Embryonic facial prominence (tissue), 1 donor: ENCODE measurements at regions not wholly inside any gene's neighbourhood (a gene's known extent, or its start where the extent isn't known, plus 50 kb on each side); places are given as distances from the start of the nearest gene placed in this dataset.

Source experiments
- DNase-seq: peaks from one replicate; pipeline ENCODE4 v3.0.0-alpha.2; 2016; ENCODE audit errors: extremely low spot score

GRCh38 chr2:181114021-181114420 lies 133.6 kb downstream of the UBE2E3 start:
- DNase-seq, result no peak

GRCh38 chr2:181116261-181116660 lies 135.9 kb downstream of the UBE2E3 start:
- no peak for DNase-seq

- DNase-seq, result no peak
Measured at GRCh38 chr2:181117206-181117925, 137.0 kb downstream of the UBE2E3 start.

- DNase-seq, result no peak
Measured at GRCh38 chr2:181120625-181121024, 140.2 kb downstream of the UBE2E3 start.

GRCh38 chr2:181121996-181122395 lies 141.6 kb downstream of the UBE2E3 start:
- no peak for DNase-seq

- no peak for DNase-seq
Measured at GRCh38 chr2:181122601-181123000, 142.2 kb downstream of the UBE2E3 start.

- DNase-seq, result no peak
Measured at GRCh38 chr2:181123798-181124231, 143.4 kb downstream of the UBE2E3 start.

- no peak for DNase-seq
Measured at GRCh38 chr2:181124497-181124896, 144.1 kb downstream of the UBE2E3 start.

GRCh38 chr2:181125359-181125758 lies 145.0 kb downstream of the UBE2E3 start:
- no peak for DNase-seq

- no peak for DNase-seq
Measured at GRCh38 chr2:181126311-181126868, 146.0 kb downstream of the UBE2E3 start.

- no peak for DNase-seq
Measured at GRCh38 chr2:181128199-181128598, 147.8 kb downstream of the UBE2E3 start.

- no peak for DNase-seq
Measured at GRCh38 chr2:181129364-181130056, 149.1 kb downstream of the UBE2E3 start.

GRCh38 chr2:181130686-181131085 lies 150.3 kb downstream of the UBE2E3 start:
- no peak for DNase-seq

- no peak for DNase-seq
Measured at GRCh38 chr2:181131584-181131983, 151.2 kb downstream of the UBE2E3 start.

- DNase-seq, result no peak
Measured at GRCh38 chr2:181138816-181139215, 158.4 kb downstream of the UBE2E3 start.

GRCh38 chr2:181139831-181140230 lies 159.4 kb downstream of the UBE2E3 start:
- no peak for DNase-seq

- no peak for DNase-seq
Measured at GRCh38 chr2:181140414-181140813, 160.0 kb downstream of the UBE2E3 start.

- no peak for DNase-seq
Measured at GRCh38 chr2:181140928-181141327, 160.5 kb downstream of the UBE2E3 start.

GRCh38 chr2:181141676-181142075 lies 161.3 kb downstream of the UBE2E3 start:
- no peak for DNase-seq

GRCh38 chr2:181142514-181142913 lies 162.1 kb downstream of the UBE2E3 start:
- no peak for DNase-seq

GRCh38 chr2:181143790-181144300 lies 163.4 kb downstream of the UBE2E3 start:
- DNase-seq, result no peak

- no peak for DNase-seq
Measured at GRCh38 chr2:181145645-181146044, 165.2 kb downstream of the UBE2E3 start.

GRCh38 chr2:181146171-181146570 lies 165.8 kb downstream of the UBE2E3 start:
- DNase-seq, result no peak
